CD4-positive, alpha-beta T cell (primary cell): ENCODE measurements at regions not wholly inside any gene's neighbourhood (a gene's known extent, or its start where the extent isn't known, plus 50 kb on each side); places are given as distances from the start of the nearest gene placed in this dataset.

Experiments used
- ATAC-seq: fragments of 200-7000 bp; cut with Tn5 transposase; one replicate; pipeline ENCODE4 v1.10.0; 2022; ENCODE audit warnings: mild to moderate bottlenecking; ENCODE audit not compliant: poor library complexity
- CTCF ChIA-PET: fragments of 350-600 bp; sonication (Branson Sonifier 250); formaldehyde crosslinking; loops from one replicate; lab custom pipeline; 2021; ENCODE audit warnings: antibody characterized with exemption, inconsistent platforms; lab: Charles Lee
- POLR2A ChIA-PET: fragments of 350-600 bp; sonication (Branson Sonifier 250); formaldehyde crosslinking; loops from one replicate; lab custom pipeline; 2021; ENCODE audit warnings: antibody characterized with exemption, inconsistent platforms; lab: Charles Lee
- DNase-seq, 14 experiments: peaks; one replicate each; pipeline ENCODE4 v3.0.0-alpha.2; 2013 to 2020; ENCODE audit warnings: mixed read lengths in 2 of 14
- H3K27ac ChIP-seq, 2 donors: one replicate each; pipeline versions ENCODE4 v1.5.1 to v1.7.0; 2013; ENCODE audit warnings: low read length in 2 of 2, low read depth in 1 of 2, mild to moderate bottlenecking in 1 of 2
- H3K27me3 ChIP-seq, 2 experiments: 1 replicate in 1 of 2; 2 replicates in 1 of 2; pipeline versions ENCODE4 v1.6.1 to v1.7.0; 2013; ENCODE audit warnings: low read length in 2 of 2, control low read depth in 1 of 2, mild to moderate bottlenecking in 1 of 2, moderate library complexity in 1 of 2; ENCODE audit not compliant: insufficient read depth in 2 of 2, control insufficient read depth in 1 of 2
- H3K36me3 ChIP-seq: one replicate; pipeline ENCODE4 v1.6.1; 2013; ENCODE audit warnings: low read length, control low read depth; ENCODE audit not compliant: insufficient read depth
- H3K4me1 ChIP-seq: one replicate; pipeline ENCODE4 v1.6.1; 2013; ENCODE audit warnings: low read length, control low read depth; ENCODE audit not compliant: insufficient read depth
- H3K4me3 ChIP-seq: one replicate; pipeline ENCODE4 v1.5.1; 2013; ENCODE audit warnings: mild to moderate bottlenecking, low read length, moderate library complexity
- H3K9me3 ChIP-seq, 2 experiments: 1 replicate in 1 of 2; 2 replicates in 1 of 2; pipeline versions ENCODE4 v1.6.1 to v1.7.0; 2013; ENCODE audit warnings: low read length in 2 of 2, mild to moderate bottlenecking in 2 of 2, control low read depth in 1 of 2, moderate library complexity in 1 of 2; ENCODE audit not compliant: control insufficient read depth in 1 of 2, insufficient read depth in 1 of 2
- H3K27ac Mint-ChIP-seq: one replicate; pipeline ENCODE4 v1.8.0; 2020; ENCODE audit warnings: mixed read lengths
- H3K27me3 Mint-ChIP-seq: one replicate; pipeline ENCODE4 v1.8.0; 2021; ENCODE audit warnings: mixed read lengths
- H3K36me3 Mint-ChIP-seq: one replicate; pipeline ENCODE4 v1.8.0; 2021; ENCODE audit warnings: low read depth, mixed read lengths
- H3K4me1 Mint-ChIP-seq: one replicate; pipeline ENCODE4 v1.8.0; 2021; ENCODE audit warnings: low read depth, mixed read lengths
- H3K4me3 Mint-ChIP-seq: one replicate; pipeline ENCODE4 v1.8.0; 2020; ENCODE audit warnings: mild to moderate bottlenecking, mixed read lengths
- H3K9me3 Mint-ChIP-seq: one replicate; pipeline ENCODE4 v1.8.0; 2020; ENCODE audit warnings: mixed read lengths
- CTCF ChIP-seq: fragments of 200-600 bp; IDR thresholded peaks from one replicate; pipeline ENCODE4 v1.8.0; 2022; ENCODE audit warnings: antibody characterized with exemption, mild to moderate bottlenecking
- intact Hi-C, 2 experiments: fragments of 100-400 bp; cut with DNase I in 1 of 2; cut with micrococcal nuclease in 1 of 2; formaldehyde crosslinking; loops; one replicate each; pipeline versions ENCODE4 v1.15.1 to v1.9.0; 2023 to 2025; cut with DNase I, micrococcal nuclease

DNA sequence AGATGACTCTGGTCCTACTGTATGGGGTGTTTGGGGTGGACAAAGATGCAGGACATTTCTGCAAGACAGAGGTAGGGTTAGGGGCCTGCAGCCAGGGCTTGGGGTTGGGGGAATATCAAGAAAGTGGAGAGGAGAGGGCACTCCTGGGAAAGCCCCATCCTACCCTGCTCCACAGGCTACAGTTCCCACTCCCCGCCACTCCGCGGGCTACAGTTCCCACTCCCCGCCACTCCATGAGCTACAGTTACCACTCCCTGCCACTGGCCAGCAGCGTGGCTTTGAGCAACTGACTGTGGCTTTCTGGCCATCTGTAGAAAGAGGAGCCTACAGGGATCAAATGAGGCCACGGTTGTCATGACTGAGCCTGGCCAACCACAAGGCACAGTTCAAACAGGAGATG is 93.8 kb upstream of the GRIK3 start:
- Histone ChIP-seq H3K9me3 (peaks cover 0 to 4% of the 10 kb centered on the region in 2 experiments), H3K27me3 (peaks cover 0 to 4% of the 10 kb centered on the region in 2 experiments), H3K36me3 (no peaks in the 10 kb centered on the region), H3K27ac (no peak overlapping the region), H3K4me1 (no peaks in the 10 kb centered on the region), H3K4me3 (no peak overlapping the region)
- intact Hi-C loops: no loop called here
- Mint-ChIP-seq H3K36me3 (no peaks in the 10 kb centered on the region), H3K27ac (no peak overlapping the region), H3K9me3 (no peaks in the 10 kb centered on the region), H3K4me3 (no peak overlapping the region), H3K27me3 (peaks cover 41% of the 10 kb centered on the region), H3K4me1 (no peaks in the 10 kb centered on the region)
- ChIA-PET CTCF (no interaction called here), POLR2A (no interaction called here)
- ATAC-seq: no peak
- no peak for DNase-seq
- TF ChIP-seq CTCF: no peak

DNA sequence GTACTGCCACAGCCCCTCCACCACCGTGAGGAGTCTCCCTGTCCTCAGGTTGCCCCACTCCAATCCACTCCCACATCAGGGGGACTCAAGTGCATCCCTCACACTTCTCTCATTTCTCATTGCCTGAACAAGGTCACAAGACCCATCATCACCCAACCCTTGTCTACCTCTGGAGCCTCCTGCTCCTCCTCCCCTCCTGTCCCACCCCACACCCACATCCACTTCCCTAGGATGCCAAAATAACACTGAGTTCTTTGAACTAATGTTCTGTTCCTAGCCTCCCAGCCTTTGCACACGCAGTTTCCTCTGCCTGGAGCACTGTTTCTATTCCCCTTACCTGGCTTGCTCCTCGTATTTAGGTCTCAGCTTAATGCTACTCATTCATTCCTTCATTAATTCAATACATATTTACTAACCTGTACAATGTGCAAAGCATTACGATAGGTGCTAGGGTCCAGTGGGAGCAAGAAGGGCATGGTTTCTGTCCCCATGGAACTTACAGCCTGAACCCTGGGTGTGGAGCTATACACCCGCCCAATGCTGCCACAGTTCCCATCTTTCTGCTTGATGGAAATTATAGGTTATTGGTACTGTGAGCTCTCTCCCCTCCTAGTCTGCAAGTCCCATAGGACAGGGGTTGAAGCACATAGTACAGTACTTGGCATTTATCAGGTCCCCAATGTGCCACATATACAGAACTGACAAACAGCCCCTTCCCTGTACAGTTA is 96.1 kb upstream of the GRIK3 start:
- CTCF ChIA-PET: no interaction called here
- DNase-seq (no peak), ATAC-seq (no peak)
- Mint-ChIP-seq H3K4me1 (no peaks in the 10 kb centered on the region), H3K9me3 (no peaks in the 10 kb centered on the region), H3K4me3 (no peak overlapping the region), H3K27ac (no peak overlapping the region), H3K27me3 (peaks cover 49% of the 10 kb centered on the region), H3K36me3 (no peaks in the 10 kb centered on the region)
- H3K27me3 ChIP-seq: peaks cover 0 to 8% of the 10 kb centered on the region in 2 experiments
- no peak overlapping the region for H3K27ac ChIP-seq
- no peak overlapping the region for H3K4me3 ChIP-seq
- H3K36me3 ChIP-seq: no peaks in the 10 kb centered on the region
- intact Hi-C loops: no loop called here
- no peaks in the 10 kb centered on the region for H3K4me1 ChIP-seq
- no peak for TF ChIP-seq CTCF
- peaks cover 0 to 10% of the 10 kb centered on the region in 2 experiments for H3K9me3 ChIP-seq
- POLR2A ChIA-PET: no interaction called here

- Histone ChIP-seq H3K4me3 (no peak overlapping the region), H3K27me3 (peaks cover 0 to 12% of the 10 kb centered on the region in 2 experiments), H3K27ac (no peak overlapping the region), H3K9me3 (peaks cover 0 to 10% of the 10 kb centered on the region in 2 experiments), H3K36me3 (no peaks in the 10 kb centered on the region), H3K4me1 (no peaks in the 10 kb centered on the region)
- ATAC-seq (no peak), DNase-seq (no peak)
- Mint-ChIP-seq H3K27me3 (peaks cover 54% of the 10 kb centered on the region), H3K36me3 (no peaks in the 10 kb centered on the region), H3K4me3 (no peak overlapping the region), H3K9me3 (peaks cover 3% of the 10 kb centered on the region), H3K27ac (no peak overlapping the region), H3K4me1 (no peaks in the 10 kb centered on the region)
- no peak for TF ChIP-seq CTCF
- intact Hi-C loops: no loop called here
- POLR2A ChIA-PET: no interaction called here
- CTCF ChIA-PET: no interaction called here
Measured at GRCh38 chr1:37131281-37131680, 97.0 kb upstream of the GRIK3 start.
